Stimulated activated CD8-positive, alpha-beta memory T cell treated with anti-CD3 and anti-CD28 coated beads, Interleukin-12 subunit alpha, Interleukin-12 subunit beta, amount 100 ng/mL, for 24 hours (primary cell): ENCODE measurements at regions not wholly inside any gene's neighbourhood (a gene's known extent, or its start where the extent isn't known, plus 50 kb on each side); places are given as distances from the start of the nearest gene placed in this dataset.

Source experiments
- DNase-seq: peaks from one replicate; pipeline ENCODE4 v3.0.0-alpha.2; 2020; ENCODE audit errors: extremely low read depth

GRCh38 chr15:66931768-66932633 is 133.4 kb upstream of the SMAD3 start:
- no peak for DNase-seq

- DNase-seq: no peak
These were observed 132.8 kb upstream of the SMAD3 start for GRCh38 chr15:66932634-66933024.

- DNase-seq: no peak
These were observed 131.2 kb upstream of the SMAD3 start for GRCh38 chr15:66933932-66934867.

- no peak for DNase-seq
These were observed 130.4 kb upstream of the SMAD3 start for GRCh38 chr15:66934868-66935520.

GRCh38 chr15:66935688-66936087 is 129.7 kb upstream of the SMAD3 start:
- DNase-seq: no peak

GRCh38 chr15:66936109-66936860 is 129.1 kb upstream of the SMAD3 start:
- no peak for DNase-seq

- DNase-seq: no peak
These were observed 128.4 kb upstream of the SMAD3 start for GRCh38 chr15:66936861-66937582.

GRCh38 chr15:66937588-66937987 is 127.8 kb upstream of the SMAD3 start:
- DNase-seq: no peak

- DNase-seq: no peak
These were observed 127.1 kb upstream of the SMAD3 start for GRCh38 chr15:66938114-66938830.

GRCh38 chr15:66939016-66939415 is 126.4 kb upstream of the SMAD3 start:
- no peak for DNase-seq

- DNase-seq: no peak
These were observed 125.9 kb upstream of the SMAD3 start for GRCh38 chr15:66939451-66940023.

- DNase-seq: no peak
These were observed 125.0 kb upstream of the SMAD3 start for GRCh38 chr15:66940368-66940767.

GRCh38 chr15:66941108-66941711 is 124.2 kb upstream of the SMAD3 start:
- no peak for DNase-seq

- no peak for DNase-seq
These were observed 123.6 kb upstream of the SMAD3 start for GRCh38 chr15:66941791-66942190.

GRCh38 chr15:66942649-66943390 is 122.6 kb upstream of the SMAD3 start:
- no peak for DNase-seq

GRCh38 chr15:66943456-66944095 is 121.8 kb upstream of the SMAD3 start:
- no peak for DNase-seq

GRCh38 chr15:66944121-66944520 is 121.3 kb upstream of the SMAD3 start:
- DNase-seq: no peak

- no peak for DNase-seq
These were observed 120.1 kb upstream of the SMAD3 start for GRCh38 chr15:66945286-66945685.
